ENCODE measurements at regions not wholly inside any gene's neighbourhood (a gene's known extent, or its start where the extent isn't known, plus 50 kb on each side); places are given as distances from the start of the nearest gene placed in this dataset.

GRCh38 chr2:66696886-66697285 is 262.0 kb downstream of the MEIS1 start:
- no peak for DNase-seq
- Mint-ChIP-seq H3K27me3 (no peaks in the 10 kb centered on the region), H3K4me1 (no peaks in the 10 kb centered on the region), H3K27ac (no peak overlapping the region), H3K4me3 (no peak overlapping the region), H3K9me3 (ENCODE audit: insufficient read depth) (no peaks in the 10 kb centered on the region)
- no peak overlapping the region for H2AFZ ChIP-seq (ENCODE audit: insufficient read depth, low read depth, low read length, poor library complexity, severe bottlenecking)
- no peak overlapping the region for H3K4me2 ChIP-seq (replicated peaks; ENCODE audit: low read depth, low read length, poor library complexity, severe bottlenecking)
- H3K4me3 ChIP-seq (ENCODE audit: control extremely low read depth in 1 of 5, extremely low read depth in 1 of 5, insufficient read depth in 1 of 5, low read depth in 2 of 5, low read length in 4 of 5) = no peak overlapping the region
- H3K79me2 ChIP-seq (ENCODE audit: control insufficient read depth, insufficient read depth, low read length) = no peaks in the 10 kb centered on the region
- no peaks in the 10 kb centered on the region for H3K27me3 ChIP-seq (replicated peaks in 1 of 4; ENCODE audit: control extremely low read depth in 1 of 4, control insufficient read depth in 3 of 4, insufficient read depth in 4 of 4, low read length in 3 of 4)
- H3K9me3 ChIP-seq (ENCODE audit: control extremely low read depth in 1 of 3, control insufficient read depth in 2 of 3, insufficient read depth in 1 of 3, low read length in 2 of 3) = no peaks in the 10 kb centered on the region
- H3K36me3 ChIP-seq (replicated peaks in 1 of 2; ENCODE audit: control extremely low read depth in 1 of 2, control insufficient read depth in 1 of 2, extremely low read depth in 1 of 2, insufficient read depth in 2 of 2, low read length in 1 of 2) = no peaks in the 10 kb centered on the region
- intact Hi-C loops (cut with micrococcal nuclease) = no loop called here
- no peaks in the 10 kb centered on the region for H3K4me1 ChIP-seq (ENCODE audit: control insufficient read depth in 2 of 2, insufficient read depth in 2 of 2, low read length in 2 of 2)
- CTCF ChIA-PET = no interaction called here
- no peaks in the 10 kb centered on the region for H4K20me1 ChIP-seq (ENCODE audit: control insufficient read depth, insufficient read depth, low read length, poor library complexity, severe bottlenecking)
- no peak overlapping the region for H3K27ac ChIP-seq (ENCODE audit: low read length in 2 of 2)
- no CpG with 5 or more reads among the region's 4 CpGs for WGBS (ENCODE audit: insufficient coverage)
- POLR2A ChIA-PET = no interaction called here
- TF ChIP-seq CTCF (IDR thresholded peaks at IDR 0.05) (no peak), EZH2 (IDR thresholded peaks at IDR 0.05; ENCODE audit: borderline replicate concordance, insufficient read depth, low read depth, low read length, poor library complexity, severe bottlenecking) (no peak)
- no peak overlapping the region for H3K9ac ChIP-seq (ENCODE audit: low read length)
- no peak for ATAC-seq (ENCODE audit: low read depth)

- ChIA-PET CTCF (no interaction called here), POLR2A (no interaction called here)
- Histone ChIP-seq H3K27ac (ENCODE audit: low read length in 2 of 2) (no peak overlapping the region), H3K36me3 (replicated peaks in 1 of 2; ENCODE audit: control extremely low read depth in 1 of 2, control insufficient read depth in 1 of 2, extremely low read depth in 1 of 2, insufficient read depth in 2 of 2, low read length in 1 of 2) (no peaks in the 10 kb centered on the region), H4K20me1 (ENCODE audit: control insufficient read depth, insufficient read depth, low read length, poor library complexity, severe bottlenecking) (no peaks in the 10 kb centered on the region), H3K4me1 (ENCODE audit: control insufficient read depth in 2 of 2, insufficient read depth in 2 of 2, low read length in 2 of 2) (no peaks in the 10 kb centered on the region), H3K4me2 (replicated peaks; ENCODE audit: low read depth, low read length, poor library complexity, severe bottlenecking) (no peak overlapping the region), H3K4me3 (ENCODE audit: control extremely low read depth in 1 of 5, extremely low read depth in 1 of 5, insufficient read depth in 1 of 5, low read depth in 2 of 5, low read length in 4 of 5) (no peak overlapping the region), H3K27me3 (replicated peaks in 1 of 4; ENCODE audit: control extremely low read depth in 1 of 4, control insufficient read depth in 3 of 4, insufficient read depth in 4 of 4, low read length in 3 of 4) (no peaks in the 10 kb centered on the region), H2AFZ (ENCODE audit: insufficient read depth, low read depth, low read length, poor library complexity, severe bottlenecking) (no peak overlapping the region), H3K79me2 (ENCODE audit: control insufficient read depth, insufficient read depth, low read length) (no peaks in the 10 kb centered on the region), H3K9ac (ENCODE audit: low read length) (no peak overlapping the region), H3K9me3 (ENCODE audit: control extremely low read depth in 1 of 3, control insufficient read depth in 2 of 3, insufficient read depth in 1 of 3, low read length in 2 of 3) (no peaks in the 10 kb centered on the region)
- TF ChIP-seq EZH2 (IDR thresholded peaks at IDR 0.05; ENCODE audit: borderline replicate concordance, insufficient read depth, low read depth, low read length, poor library complexity, severe bottlenecking) (no peak), CTCF (IDR thresholded peaks at IDR 0.05) (no peak)
- Mint-ChIP-seq H3K27me3 (no peaks in the 10 kb centered on the region), H3K4me3 (no peak overlapping the region), H3K27ac (no peak overlapping the region), H3K9me3 (ENCODE audit: insufficient read depth) (no peaks in the 10 kb centered on the region), H3K4me1 (no peaks in the 10 kb centered on the region)
- intact Hi-C loops (cut with micrococcal nuclease) = no loop called here
- no CpG with 5 or more reads among the region's 4 CpGs for WGBS (ENCODE audit: insufficient coverage)
- ATAC-seq (ENCODE audit: low read depth) = no peak
- no peak for DNase-seq
Measured at GRCh38 chr2:66697366-66697765, 262.4 kb downstream of the MEIS1 start.
